NK-92 (cell line): ENCODE measurements at regions not wholly inside any gene's neighbourhood (a gene's known extent, or its start where the extent isn't known, plus 50 kb on each side); places are given as distances from the start of the nearest gene placed in this dataset.

Source experiments
- DNase-seq: peaks from one replicate; lab custom pipeline; 2025; ENCODE audit not compliant: unreplicated experiment; lab: John Stamatoyannopoulos, UW

DNA sequence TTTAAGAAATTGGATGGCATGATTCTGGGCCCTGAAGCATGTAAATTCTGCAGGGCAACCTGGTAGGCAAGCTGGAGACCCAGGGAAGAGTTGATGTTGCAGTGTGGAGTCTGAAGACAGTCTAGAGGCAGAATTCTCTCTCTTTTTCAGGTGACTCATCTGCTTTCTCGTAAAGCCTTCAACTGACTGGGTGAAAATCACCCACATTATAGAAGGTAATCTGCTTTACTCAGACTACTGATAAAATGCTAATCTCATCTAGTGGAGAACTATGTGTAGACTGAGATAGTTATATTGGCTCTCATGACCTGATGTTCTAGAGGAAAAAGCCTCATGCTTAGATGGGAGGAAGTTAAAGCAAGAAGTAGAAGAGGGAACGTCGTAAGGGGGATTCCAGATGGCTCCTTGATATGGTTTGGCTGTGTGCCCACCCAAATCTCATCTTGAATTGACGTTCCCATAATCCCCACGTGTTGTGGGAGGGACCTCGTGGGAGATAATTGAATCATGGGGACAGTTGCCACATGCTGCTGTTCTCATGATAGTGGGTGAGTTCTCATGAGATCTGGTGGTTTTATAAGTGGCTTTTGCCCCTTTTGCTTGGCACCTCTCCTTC is 723.8 kb downstream of the BCL11B start:
- DNase-seq, result no peak

DNA sequence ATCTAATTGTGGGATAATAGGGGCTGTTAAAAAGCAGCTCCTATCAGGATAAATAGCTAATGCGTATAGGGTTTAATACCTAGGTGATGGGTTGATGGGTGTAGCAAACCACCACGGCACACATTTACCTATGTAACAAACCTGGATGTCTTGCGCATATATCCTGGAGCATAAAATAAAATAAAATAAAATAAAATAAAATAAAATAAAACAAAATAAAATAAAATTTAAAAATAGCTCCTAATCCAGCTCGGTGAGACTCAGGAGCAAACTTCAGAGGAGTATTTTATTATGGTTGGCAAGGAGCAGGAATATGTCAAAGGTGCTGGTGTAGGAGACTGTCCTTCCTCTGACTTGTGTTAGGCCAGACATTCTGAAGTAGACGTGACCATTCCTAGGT is 721.0 kb downstream of the BCL11B start:
- DNase-seq, result no peak

DNA sequence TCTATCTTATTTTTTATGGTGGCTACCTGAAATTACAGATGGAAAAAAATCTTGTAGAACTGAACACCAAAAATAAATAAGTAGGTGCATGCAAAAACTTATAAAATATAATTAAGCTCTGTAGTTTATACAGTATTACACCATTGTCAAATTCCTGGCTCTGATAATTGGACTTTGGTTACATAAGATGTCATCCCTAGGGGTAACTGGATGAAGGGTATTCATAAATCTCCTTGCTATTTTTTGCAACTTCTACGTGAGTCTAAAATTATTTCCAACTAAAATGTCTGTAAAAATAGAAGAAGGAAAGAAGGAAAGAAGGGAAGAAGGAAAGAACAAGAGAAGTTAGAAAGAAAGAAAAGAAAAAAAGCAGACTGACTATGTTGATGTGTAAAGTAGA is 716.6 kb downstream of the BCL11B start:
- DNase-seq, result no peak

DNA sequence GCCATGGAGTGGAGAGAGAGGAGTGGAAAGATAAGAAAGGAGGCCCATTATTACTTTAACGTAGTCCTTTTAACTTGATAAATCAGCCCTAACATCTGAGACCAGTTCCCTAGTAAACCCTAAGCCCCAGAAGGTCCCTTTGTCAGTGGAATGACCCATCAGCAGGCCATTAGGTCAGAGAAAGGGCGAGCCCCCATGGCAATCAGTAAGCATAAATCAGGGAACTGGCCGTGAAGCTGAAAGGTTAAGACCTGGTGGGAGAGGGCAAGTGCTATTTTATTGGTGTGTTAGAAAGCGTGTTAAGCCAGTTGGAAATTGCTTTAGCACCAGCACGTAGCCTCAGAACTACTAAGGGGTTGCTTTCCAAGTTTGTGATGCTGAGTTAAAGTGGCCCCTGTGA is 708.0 kb downstream of the BCL11B start:
- DNase-seq, result no peak

DNA sequence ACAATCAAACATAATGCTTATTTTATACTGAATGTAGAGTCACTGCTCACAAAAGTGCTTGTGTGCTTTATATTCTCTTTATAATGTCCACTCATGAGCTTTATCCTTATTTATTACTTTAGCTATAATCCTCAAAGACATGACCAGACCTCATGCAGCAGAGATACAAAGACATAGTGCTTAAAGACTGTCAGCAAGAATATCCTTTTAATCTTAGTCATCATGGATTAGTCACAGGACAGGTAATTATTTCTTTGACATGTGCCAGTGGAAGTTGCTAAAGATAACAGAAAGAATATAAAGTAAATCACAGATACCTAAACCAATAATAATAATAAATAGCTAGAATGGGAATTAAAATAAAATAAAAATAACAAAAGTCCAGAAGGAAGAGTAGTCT is 707.5 kb downstream of the BCL11B start:
- no peak for DNase-seq

DNA sequence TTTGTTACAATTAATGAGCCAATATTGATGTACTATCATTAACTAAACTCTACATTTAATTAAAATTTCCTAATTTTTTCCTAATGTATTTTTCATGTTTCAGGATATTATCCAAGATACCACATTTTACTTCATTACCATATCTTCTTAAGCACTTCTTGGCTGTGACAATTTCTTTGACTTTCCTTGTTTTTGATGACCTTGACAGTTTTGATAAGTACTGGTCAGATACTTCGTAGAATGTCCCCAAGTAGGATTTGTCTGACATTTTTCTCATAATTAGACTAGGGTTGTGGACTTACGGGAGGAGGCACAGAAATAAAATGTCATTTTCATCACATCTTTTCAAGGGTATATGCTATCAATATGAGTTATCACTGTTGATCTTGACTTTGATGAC is 700.9 kb downstream of the BCL11B start:
- DNase-seq, result no peak

DNA sequence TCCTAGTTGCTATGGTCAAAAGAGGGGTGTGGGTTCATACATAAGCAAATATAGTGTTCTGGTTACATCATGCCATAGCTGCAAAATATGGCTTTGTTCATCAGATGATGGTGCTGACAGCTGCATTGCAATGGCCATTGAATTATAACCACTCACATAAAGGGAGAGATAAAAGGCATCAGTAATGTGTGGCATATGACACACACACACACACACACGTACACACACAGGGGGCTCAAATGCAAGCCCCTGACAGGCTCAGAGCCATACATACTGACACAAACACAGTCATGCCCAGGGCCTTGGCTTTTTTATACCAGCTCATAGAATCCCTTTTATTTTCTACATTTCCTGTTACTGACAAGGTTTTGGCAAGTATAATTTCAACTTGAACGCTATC is 698.9 kb downstream of the BCL11B start:
- no peak for DNase-seq

DNA sequence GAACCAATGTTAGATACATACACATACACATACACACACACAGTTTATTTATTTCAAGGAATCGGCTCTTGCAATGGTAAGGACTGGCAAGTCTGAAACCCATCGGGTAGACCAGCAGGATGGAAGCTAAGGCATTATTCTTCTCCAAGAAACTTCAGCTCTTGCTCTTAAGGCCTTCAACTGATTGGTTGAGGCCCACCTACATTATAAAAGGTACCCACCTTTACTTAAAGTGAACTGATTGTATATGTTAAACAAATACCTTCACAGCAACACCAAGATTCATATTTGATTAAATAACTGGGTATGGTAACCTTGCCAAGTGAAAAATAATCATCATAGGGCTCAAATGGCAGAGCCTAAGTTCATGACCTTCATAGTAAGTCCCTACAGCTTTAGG is 695.5 kb downstream of the BCL11B start:
- DNase-seq, result no peak

DNA sequence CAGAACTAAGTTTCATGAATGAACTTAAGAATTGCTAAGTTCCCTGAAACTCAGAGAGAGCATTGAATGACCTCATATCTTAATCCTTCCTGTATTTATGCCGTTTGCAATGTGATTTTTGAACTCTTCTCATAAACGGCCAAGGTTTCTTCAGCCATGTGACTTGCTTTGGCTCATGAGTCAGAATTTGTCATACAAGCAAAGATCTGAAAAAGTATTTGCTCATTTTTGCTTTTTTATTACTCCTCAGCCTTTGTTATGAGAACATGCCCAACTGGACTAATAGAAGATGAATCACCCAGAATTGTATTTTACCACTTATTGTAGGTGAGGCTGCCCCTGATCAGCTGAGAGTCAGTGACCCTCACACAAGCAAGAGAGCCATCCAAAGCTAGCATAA is 693.8 kb downstream of the BCL11B start:
- DNase-seq, result no peak

DNA sequence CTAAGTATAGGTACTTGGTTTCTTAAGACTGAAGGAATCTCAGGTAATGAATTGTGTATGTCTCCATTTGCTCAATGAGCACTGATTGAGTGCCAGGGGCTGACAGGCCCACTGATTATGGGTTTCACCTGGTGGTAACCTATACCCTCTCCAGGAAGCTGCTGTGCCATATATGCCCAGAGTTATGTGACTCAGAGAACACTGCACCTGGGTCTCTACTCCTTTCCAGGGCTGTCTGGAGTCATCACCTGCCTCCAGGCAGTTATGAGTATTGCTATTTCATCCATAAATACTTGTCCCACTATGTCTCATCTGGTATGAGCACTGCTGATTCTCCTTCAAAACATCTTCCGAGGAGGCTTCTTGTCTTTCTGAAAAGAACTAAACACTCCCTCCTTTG is 692.9 kb downstream of the BCL11B start:
- DNase-seq, result no peak

DNA sequence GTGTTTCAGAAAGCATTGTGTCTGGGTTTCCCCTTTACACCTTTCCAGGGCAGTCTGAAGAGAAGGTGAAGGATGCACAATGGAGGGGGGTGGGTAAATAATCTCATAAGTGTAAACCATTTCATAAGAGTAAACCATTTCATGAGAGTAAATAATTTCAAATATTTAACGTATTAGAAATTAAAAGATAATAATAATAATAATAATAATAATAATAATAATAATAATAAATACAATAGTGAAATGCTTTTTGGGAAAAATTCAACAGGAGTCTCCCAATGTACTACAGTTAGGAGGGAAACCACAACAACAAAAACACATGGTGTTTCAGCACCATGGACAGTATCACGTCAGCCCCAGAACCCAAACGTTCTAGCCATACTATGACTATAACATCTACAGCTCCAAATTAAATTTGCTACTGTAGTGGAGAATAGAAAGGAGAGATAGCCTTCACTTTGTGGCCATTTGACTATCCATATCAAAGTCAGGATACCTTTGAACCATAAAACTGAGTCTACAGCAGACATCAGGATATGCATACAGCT is 691.8 kb downstream of the BCL11B start:
- DNase-seq, result no peak

DNA sequence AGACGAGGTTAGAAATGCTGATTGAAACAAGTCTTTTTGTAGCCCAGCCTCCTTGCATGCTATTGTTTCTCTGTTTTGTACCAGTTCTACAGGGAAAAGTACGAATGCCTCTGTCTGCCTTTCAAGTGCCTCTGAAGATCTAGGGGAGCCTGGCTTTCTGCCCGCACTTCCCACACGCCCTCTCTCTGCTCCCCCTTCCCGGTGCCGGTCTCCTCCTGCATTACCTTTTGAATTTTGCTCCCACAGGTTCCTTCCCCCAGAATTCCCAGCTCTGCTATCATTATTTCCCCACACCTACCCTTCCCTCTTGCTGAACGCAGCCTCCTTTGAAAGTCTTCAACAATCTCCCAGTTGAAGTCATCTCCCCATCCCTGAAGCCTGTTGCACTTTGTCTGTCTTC is 689.7 kb downstream of the BCL11B start:
- DNase-seq, result no peak

DNA sequence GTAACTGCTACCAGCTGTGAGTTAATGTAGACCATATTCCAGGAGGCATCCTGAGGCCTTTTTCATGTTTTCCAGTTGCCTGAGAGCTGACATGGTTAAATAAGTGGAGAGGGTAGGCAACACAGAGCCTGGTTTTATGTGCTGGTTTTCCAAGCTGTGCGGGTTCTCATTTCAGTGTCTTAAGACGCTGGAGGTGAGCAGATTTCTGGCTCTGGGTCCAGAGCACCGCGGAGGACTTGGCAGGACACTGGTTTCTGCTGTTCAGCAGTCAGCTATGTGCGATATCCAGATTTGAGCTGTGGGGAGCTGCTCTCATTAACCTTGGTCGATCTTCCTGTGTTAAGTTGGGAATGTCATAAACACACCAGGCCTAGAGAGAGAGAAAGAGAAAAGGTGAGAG is 680.8 kb downstream of the BCL11B start:
- DNase-seq, result no peak

DNA sequence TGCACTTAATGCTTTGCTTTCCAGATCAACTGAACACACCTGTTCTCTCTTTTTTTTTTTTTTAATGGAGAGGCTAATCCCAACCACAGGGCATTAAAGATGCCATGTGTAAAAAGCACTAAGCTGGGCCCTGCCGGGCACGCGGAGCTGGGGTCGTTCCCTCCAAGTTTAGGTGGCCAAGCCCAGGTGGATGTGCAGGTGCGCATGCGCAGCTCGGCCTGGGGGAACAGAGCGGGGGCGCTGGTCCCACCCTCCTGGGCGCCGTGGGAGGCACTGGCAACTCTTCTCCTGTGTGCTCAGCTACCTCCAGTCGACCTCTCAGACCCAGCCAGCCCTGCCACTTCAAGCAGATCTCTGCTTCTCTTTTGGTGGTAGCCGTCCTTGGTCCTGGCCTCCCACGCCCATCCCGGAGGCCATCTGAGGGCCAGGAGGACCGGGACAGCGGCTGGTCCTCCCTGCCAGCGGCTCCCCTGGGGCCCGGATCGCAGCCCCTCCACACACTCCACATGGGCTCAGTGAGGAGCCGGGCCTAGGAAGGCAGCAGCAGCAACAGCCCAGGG is 679.3 kb downstream of the BCL11B start:
- no peak for DNase-seq

DNA sequence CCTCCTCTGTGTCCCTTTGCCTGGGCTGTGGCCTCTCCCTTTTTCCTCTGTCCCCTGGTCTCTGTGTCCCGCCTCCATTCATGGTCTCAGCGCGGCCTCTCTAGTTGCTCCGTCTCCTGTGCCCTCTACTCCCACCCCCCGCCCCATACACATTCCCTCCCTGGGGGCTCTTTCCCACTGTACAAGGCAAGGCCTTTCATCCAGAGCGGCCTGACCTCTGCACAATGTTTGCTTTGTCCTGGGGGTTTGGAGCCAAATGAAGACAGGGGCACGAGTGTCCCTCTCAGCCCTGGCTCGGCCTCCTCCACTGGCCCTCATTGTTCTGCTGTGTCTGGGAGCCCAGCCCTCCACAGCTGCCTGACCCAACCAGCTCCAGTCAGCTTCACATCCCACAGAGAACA is 678.6 kb downstream of the BCL11B start:
- DNase-seq, result no peak

DNA sequence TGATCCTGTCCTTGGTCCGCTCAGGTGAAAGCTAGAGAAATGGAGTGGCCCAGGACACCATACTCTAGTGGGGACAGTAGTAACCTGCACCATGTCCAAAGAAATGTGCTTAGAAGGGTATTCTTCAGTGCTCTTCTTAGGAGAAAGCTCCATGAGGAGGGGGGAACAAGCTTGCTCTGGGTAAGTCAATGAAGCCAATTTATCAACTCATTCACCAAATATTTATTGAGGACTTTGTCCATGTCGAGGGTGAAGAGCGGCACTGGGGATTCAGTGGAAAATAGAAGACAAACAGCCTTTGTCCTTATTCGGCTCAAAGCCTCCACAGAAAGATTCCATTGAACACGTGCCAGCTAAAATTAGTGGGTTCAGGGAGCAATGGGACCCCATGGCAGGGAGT is 677.8 kb downstream of the BCL11B start:
- DNase-seq, result no peak

DNA sequence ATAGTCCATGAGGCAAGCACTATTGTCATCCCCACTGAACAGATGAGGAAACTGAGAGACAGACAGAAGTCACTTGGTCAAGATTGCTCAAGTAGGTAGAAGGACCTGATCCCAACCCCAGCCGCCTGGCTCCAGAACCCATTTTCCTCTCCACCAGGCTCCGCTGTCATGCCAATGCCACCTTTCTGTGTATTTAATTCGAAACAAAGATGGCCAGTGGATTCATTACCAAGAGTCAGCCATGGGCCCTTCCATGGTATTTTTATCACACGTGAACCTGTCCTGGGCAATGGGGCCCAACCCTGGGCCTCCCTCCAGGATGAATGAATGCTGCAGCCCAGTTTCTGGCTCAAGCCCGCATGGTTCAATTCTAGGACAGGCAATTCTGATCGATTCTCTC is 673.4 kb downstream of the BCL11B start:
- DNase-seq, result no peak

DNA sequence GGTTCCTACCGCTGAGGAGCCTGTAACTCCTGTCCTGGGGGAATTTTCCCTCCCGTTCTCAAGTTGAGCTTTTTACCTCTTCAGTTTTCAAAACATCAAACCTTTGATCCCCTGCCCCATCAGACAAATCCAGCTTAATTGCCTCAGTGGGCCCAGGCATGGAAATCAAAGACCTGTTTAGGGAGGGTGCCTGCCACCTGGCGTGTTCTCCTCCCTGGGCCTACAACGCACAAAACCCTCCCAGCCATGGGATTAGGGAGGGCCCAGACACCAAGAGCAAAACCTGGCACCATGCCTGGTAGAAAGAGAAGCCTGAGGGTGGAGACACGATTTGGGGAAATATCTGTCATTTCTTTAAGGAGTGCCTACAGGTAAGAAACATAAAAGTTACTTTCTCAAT is 672.9 kb downstream of the BCL11B start:
- no peak for DNase-seq

DNA sequence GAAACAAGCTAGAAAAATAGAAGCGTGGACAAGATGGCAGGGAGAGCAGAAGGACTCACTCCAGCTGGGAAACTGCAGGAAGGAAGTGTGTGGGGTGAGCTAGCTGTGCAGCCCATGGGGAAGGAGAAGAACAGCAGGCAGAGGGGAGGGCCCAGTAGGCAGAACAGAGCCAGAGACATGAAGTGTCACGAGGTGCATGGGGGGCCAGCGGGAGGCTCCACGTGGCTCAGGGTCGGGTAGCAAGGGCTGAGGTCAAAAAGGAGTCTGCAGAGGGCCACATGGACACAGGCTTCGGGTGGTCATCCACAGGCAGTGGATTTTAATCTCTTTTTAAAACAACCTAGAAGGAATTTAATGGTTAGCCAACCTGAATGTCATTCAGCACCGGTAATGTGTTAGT is 669.0 kb downstream of the BCL11B start:
- no peak for DNase-seq

DNA sequence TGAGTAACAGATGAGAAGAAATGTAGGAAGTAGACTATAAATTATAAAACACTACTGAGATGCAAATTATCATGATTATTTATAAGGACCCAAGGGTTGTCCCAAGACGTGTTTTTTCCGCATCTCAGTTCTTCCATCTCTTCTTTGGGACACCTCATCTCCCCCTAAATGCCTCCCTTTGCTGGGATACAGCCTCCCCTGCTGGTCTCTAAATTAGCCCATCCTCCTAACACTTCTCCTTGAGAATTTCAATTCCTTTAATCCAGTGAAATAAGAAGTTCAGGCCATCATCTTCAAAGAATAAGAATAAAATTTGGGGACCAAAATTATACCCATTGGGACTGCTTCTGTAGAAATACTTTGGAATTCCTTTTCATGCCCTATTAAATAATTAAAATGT is 667.0 kb downstream of the BCL11B start:
- no peak for DNase-seq

DNA sequence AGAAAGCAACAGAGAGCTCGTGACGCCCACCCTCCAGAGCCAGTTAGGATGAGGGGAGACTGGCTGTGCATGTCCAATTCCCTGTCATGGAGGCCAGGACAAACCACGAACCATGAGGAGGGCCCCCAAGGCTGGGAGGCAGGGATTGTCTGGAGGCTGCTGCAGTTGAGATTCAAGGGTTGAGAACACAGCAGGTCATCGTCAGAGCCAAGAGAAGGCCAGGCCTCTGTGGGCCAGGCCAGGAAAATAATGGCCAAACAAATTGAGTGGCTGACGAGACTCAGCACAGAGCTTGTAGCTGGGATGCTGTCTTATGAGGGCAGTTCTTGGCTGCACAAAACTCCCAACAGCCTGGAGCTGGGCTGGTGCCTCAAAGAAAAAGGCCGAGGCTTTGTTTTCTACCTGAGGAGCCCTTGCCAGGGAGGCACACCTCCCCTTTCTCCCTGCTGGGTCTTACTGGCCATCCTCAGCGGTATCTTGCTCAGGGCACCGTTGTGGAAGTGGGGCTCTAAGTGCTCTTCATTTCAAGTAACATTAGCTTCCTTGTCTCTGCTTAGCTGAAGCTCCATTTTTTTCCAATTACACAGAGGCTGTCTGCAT is 665.9 kb downstream of the BCL11B start:
- no peak for DNase-seq

DNA sequence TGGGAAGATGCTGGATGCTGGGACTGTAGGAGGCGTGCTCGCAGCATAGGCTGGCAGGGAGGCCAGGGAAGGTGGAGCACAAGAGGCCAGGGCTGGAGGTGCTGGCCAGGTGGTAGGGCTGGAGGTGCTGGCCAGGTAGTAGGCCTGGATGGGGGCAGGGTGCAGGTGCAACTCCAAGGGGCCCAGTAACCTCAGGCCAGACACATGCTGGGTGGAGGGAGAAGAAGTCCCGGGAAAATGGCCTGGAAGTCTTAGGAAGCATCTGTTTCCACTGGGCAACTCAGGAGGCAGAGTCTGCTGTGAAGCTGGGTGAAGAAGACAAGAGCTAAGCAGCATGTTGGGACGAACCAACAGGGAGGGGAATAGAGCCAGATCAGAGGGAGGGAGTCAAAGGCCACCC is 665.2 kb downstream of the BCL11B start:
- DNase-seq, result no peak
